Ovary (tissue), 7 donors: ENCODE measurements at regions not wholly inside any gene's neighbourhood (a gene's known extent, or its start where the extent isn't known, plus 50 kb on each side); places are given as distances from the start of the nearest gene placed in this dataset.

Experiments
- DNase-seq, 5 donors: peaks; one replicate each; pipeline ENCODE4 v3.0.0-alpha.2; 2019 to 2020
- H3K27ac ChIP-seq, 2 donors: fragments of 200-600 bp; one replicate each; pipeline versions ENCODE4 v1.5.1 to v1.8.0; 2019 to 2022
- H3K27me3 ChIP-seq: fragments of 200-600 bp; one replicate; pipeline ENCODE4 v1.8.0; 2022
- H3K36me3 ChIP-seq: fragments of 200-600 bp; sonication (generic); one replicate; pipeline ENCODE4 v1.5.1; 2019
- H3K4me1 ChIP-seq: one replicate; pipeline ENCODE4 v1.8.1; 2013; ENCODE audit warnings: mild to moderate bottlenecking, moderate library complexity; ENCODE audit not compliant: insufficient read depth
- H3K4me3 ChIP-seq: fragments of 200-600 bp; sonication (generic); one replicate; pipeline ENCODE4 v1.5.1; 2017
- H3K9me3 ChIP-seq, 2 donors: fragments of 200-600 bp in 1 of 2; sonication (generic) in 1 of 2; one replicate each; pipeline versions ENCODE4 v1.5.1 to v1.8.1; 2013 to 2019; ENCODE audit warnings: mild to moderate bottlenecking in 1 of 2, moderate library complexity in 1 of 2
- EP300 ChIP-seq: sonication (generic); formaldehyde crosslinking; IDR thresholded peaks from one replicate; pipeline ENCODE4 v1.6.1; 2017; ENCODE audit warnings: antibody characterized with exemption
- POLR2A ChIP-seq: fragments of 450-650 bp; IDR thresholded peaks from one replicate; pipeline ENCODE4 v1.6.1; 2017; ENCODE audit warnings: antibody characterized with exemption, mild to moderate bottlenecking, moderate library complexity
- WGBS, 3 donors: extraction: QIAGEN DNeasy Blood & Tissue Kit in 1 of 3; methylation state at CpG; one replicate each; pipeline versions ENCODE4 v1.1.5 to v1.1.7; 2013 to 2017; 5-methylcytosine and 5-hydroxymethylcytosine counted together
- intact Hi-C, 4 donors: fragments of 100-400 bp; cut with DNase I; formaldehyde crosslinking; loops; one replicate each; pipeline versions ENCODE4 v1.11.0 to v1.15.1; 2022 to 2023
- TF ChIP-seq, protein P1 (sequence below), 3 donors: fragments of 450-650 bp in 2 of 3; fragments of 200-600 bp in 1 of 3; IDR thresholded peaks; one replicate each; pipeline versions ENCODE4 v1.5.1 to v1.8.0; 2016 to 2022; ENCODE audit warnings: antibody characterized with exemption in 3 of 3, mild to moderate bottlenecking in 1 of 3
- donor health status: DM: no; HTN: no; CAD: no; lungs with moderate emphysema.
- donor health status: DM: no; HTN: no; CAD: no.
- donor health status: Bipolar disorder and iron deficiency.
- donor health status: DM: no; HTN: no; CAD: no.
- donor health status: DM: yes; HTN: yes; CAD: no.

DNA sequence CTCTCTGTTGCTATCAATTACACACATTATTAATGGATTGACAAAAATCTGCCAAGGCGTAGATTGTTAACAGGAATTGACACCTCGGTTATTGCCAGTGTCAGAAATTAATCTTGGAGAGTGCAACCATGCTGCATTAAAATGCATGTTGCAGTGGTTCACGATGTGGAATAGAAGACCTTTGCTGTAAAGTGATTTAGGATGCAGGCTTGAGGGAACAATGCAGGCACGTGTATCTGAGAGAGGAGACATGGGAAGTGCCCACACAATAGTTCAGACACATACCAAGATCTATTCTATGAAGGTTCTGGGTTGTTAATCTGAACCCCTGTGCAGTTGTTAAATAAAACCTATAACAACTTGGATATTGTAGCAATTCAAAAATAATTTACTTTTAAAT lies 1032.8 kb upstream of the CDH8 start:
- Histone ChIP-seq H3K27me3 (no peaks in the 10 kb centered on the region), H3K27ac (no peak overlapping the region), H3K4me1 (no peaks in the 10 kb centered on the region), H3K9me3 (no peaks in the 10 kb centered on the region), H3K4me3 (no peak overlapping the region), H3K36me3 (no peaks in the 10 kb centered on the region)
- TF ChIP-seq, protein P1, sequence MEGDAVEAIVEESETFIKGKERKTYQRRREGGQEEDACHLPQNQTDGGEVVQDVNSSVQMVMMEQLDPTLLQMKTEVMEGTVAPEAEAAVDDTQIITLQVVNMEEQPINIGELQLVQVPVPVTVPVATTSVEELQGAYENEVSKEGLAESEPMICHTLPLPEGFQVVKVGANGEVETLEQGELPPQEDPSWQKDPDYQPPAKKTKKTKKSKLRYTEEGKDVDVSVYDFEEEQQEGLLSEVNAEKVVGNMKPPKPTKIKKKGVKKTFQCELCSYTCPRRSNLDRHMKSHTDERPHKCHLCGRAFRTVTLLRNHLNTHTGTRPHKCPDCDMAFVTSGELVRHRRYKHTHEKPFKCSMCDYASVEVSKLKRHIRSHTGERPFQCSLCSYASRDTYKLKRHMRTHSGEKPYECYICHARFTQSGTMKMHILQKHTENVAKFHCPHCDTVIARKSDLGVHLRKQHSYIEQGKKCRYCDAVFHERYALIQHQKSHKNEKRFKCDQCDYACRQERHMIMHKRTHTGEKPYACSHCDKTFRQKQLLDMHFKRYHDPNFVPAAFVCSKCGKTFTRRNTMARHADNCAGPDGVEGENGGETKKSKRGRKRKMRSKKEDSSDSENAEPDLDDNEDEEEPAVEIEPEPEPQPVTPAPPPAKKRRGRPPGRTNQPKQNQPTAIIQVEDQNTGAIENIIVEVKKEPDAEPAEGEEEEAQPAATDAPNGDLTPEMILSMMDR (IDR thresholded peaks at IDR 0.05), result no peak
- TF ChIP-seq EP300, result no peak
- TF ChIP-seq POLR2A, result no peak
- intact Hi-C loops, result no loop called here
- WGBS, 3 donors, result 51 to 58% (median 55%) methylated on average over 4 of the region's 4 CpGs
- no peak for DNase-seq

DNA sequence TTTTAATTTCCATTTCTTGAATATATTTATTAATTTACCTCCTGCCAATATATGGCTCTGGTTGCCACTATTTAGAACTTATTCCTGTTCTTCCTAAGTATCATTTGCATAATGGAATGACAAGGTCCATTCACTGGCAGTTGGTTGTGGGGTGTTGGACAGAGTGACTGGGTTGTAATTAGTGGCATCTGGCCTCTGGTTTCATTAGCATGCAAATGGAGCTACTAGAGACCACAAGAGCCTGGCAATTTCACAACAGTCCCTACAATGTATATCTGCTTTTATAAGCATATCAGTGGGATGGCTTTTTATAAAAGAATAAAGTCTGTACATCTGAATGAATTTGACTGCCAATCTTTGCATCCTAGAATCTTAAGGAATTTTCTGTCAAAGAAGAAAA lies 1030.9 kb upstream of the CDH8 start:
- TF ChIP-seq EP300 (no peak), POLR2A (no peak)
- TF ChIP-seq, protein P1 (IDR thresholded peaks at IDR 0.05), result no peak
- intact Hi-C loops, result no loop called here
- H3K27ac ChIP-seq, result no peak overlapping the region

DNA sequence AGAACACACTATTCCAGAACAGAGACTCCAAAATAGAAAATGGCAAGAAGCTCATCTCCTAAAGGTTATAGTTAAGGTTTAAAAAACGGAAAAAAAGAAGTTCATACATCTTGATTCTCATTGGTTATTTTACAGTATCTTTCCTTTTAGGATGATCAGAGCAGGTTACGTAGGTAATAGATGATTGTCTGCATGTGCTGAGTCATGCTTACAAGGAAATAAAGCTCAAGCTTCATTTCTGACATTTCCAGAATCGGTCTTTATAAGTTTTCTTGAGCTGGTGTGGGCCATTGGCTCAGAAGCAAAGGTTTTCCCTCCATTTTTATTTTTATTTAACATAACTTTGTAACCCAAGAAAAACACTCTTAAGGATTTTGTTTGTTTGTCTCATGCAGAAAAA lies 1030.3 kb upstream of the CDH8 start:
- 53 to 73% (median 66%) methylated on average over 3 of the region's 3 CpGs for WGBS, 3 donors
- Histone ChIP-seq H3K27me3 (no peaks in the 10 kb centered on the region), H3K9me3 (no peaks in the 10 kb centered on the region), H3K27ac (no peak overlapping the region), H3K4me3 (no peak overlapping the region), H3K4me1 (no peaks in the 10 kb centered on the region), H3K36me3 (no peaks in the 10 kb centered on the region)
- intact Hi-C loops, result no loop called here
- no peak for TF ChIP-seq EP300
- TF ChIP-seq, protein P1 (IDR thresholded peaks at IDR 0.05), result no peak
- no peak for TF ChIP-seq POLR2A
- no peak for DNase-seq

More for the DNA sequence above, 1030.9 kb upstream of the CDH8 start:
- Histone ChIP-seq H3K27me3 (no peaks in the 10 kb centered on the region), H3K9me3 (no peaks in the 10 kb centered on the region), H3K36me3 (no peaks in the 10 kb centered on the region), H3K4me3 (no peak overlapping the region), H3K4me1 (no peaks in the 10 kb centered on the region)
- DNase-seq, result no peak

DNA sequence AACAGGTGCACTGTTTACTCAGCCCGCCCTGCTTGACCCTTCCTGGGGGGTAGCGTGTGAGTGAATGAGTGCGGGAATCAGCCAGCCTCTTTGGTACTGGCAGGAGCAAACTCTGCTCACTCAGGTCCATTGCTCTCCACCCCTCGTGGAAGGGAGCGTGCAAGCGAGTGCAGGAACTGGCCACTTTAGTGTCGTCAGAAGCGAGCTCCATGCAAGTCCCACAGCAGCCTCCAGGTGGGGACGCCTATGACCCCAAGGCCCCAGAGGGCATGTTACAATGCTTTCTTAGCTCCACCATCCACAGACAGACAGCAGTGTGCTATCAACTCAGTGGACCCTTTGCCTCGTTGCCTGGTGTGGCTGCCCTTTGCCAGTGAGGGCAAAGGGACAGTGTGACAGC lies 1025.1 kb upstream of the CDH8 start:
- H3K27ac ChIP-seq, result no peak overlapping the region
- no peaks in the 10 kb centered on the region for H3K36me3 ChIP-seq
- no peak overlapping the region for H3K4me3 ChIP-seq
- 84 to 94% (median 86%) methylated on average over 10 of the region's 10 CpGs for WGBS, 3 donors
- no peaks in the 10 kb centered on the region for H3K4me1 ChIP-seq
- H3K9me3 ChIP-seq, result no peaks in the 10 kb centered on the region
- no peak for DNase-seq
- TF ChIP-seq, protein P1 (IDR thresholded peaks at IDR 0.05), result no peak
- TF ChIP-seq EP300 (no peak), POLR2A (no peak)
- intact Hi-C loops, result no loop called here
- H3K27me3 ChIP-seq, result no peaks in the 10 kb centered on the region

DNA sequence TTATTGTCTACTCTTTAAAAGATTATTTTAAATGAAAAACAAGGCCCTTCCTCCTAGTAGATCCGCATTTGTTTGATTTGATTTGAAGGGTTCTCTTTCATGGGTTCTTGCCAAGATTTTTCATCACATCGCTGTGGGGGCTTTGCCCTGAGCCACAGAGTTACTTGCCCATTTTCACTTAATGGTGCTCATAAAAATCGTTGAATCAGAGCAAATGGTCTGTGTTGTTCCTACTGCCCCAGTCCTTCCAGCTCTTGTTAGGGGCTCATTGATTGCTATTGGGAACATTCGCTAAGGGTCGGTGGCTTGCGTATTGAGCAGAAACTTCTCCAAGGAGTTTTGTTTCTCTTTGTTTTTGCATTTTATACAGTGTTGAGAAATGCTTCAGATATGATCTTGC lies 1023.4 kb upstream of the CDH8 start:
- no peaks in the 10 kb centered on the region for H3K9me3 ChIP-seq
- H3K36me3 ChIP-seq, result no peaks in the 10 kb centered on the region
- H3K27me3 ChIP-seq, result no peaks in the 10 kb centered on the region
- no peak overlapping the region for H3K27ac ChIP-seq
- no peaks in the 10 kb centered on the region for H3K4me1 ChIP-seq
- DNase-seq, result no peak
- intact Hi-C loops, result no loop called here
- 82 to 83% (median 82%) methylated on average over 6 of the region's 6 CpGs for WGBS, 3 donors
- H3K4me3 ChIP-seq, result no peak overlapping the region
- TF ChIP-seq POLR2A, result no peak
- no peak for TF ChIP-seq EP300
